H1 (cell line): ENCODE measurements at regions not wholly inside any gene's neighbourhood (a gene's known extent, or its start where the extent isn't known, plus 50 kb on each side); places are given as distances from the start of the nearest gene placed in this dataset.

Experiments
- CHD7 ChIP-seq: fragments of 300-600 bp; sonication (generic); IDR thresholded peaks from 2 replicates; pipeline ENCODE4 v1.7.1; 2012; ENCODE audit warnings: low read length, moderate library complexity, mild to moderate bottlenecking, inconsistent platforms; ENCODE audit not compliant: insufficient replicate concordance
- E2F6 ChIP-seq: IDR thresholded peaks from 2 replicates; pipeline ENCODE4 v1.6.1; 2012; ENCODE audit warnings: inconsistent platforms
- FOSL1 ChIP-seq: IDR thresholded peaks from 2 replicates; pipeline ENCODE4 v1.6.1; 2011; ENCODE audit warnings: mild to moderate bottlenecking, low read depth, low read length, moderate library complexity; ENCODE audit not compliant: insufficient read depth

GRCh38 chr10:60517805-60518204 is 128.1 kb upstream of the ANK3 start (continued):
- no peak for TF ChIP-seq CHD7
- TF ChIP-seq FOSL1 = no peak
- no peak for TF ChIP-seq E2F6
